ENCODE measurements at regions not wholly inside any gene's neighbourhood (a gene's known extent, or its start where the extent isn't known, plus 50 kb on each side); places are given as distances from the start of the nearest gene placed in this dataset.

GRCh38 chr6:121649951-121650350 lies 214.5 kb downstream of the GJA1 start:
- Histone ChIP-seq H3K27me3 (ENCODE audit: control insufficient read depth in 1 of 2, insufficient read depth in 2 of 2, low read length in 2 of 2) (no peaks in the 10 kb centered on the region), H3K9me3 (ENCODE audit: low read length) (no peaks in the 10 kb centered on the region), H3K4me1 (ENCODE audit: insufficient read depth, low read length) (no peaks in the 10 kb centered on the region), H3K4me3 (ENCODE audit: low read depth in 1 of 2, low read length in 2 of 2) (no peak overlapping the region), H3K27ac (ENCODE audit: low read depth, low read length) (no peak overlapping the region), H3K9ac (ENCODE audit: low read length) (no peak overlapping the region), H3K36me3 (ENCODE audit: insufficient read depth, low read length) (no peaks in the 10 kb centered on the region)

DNA sequence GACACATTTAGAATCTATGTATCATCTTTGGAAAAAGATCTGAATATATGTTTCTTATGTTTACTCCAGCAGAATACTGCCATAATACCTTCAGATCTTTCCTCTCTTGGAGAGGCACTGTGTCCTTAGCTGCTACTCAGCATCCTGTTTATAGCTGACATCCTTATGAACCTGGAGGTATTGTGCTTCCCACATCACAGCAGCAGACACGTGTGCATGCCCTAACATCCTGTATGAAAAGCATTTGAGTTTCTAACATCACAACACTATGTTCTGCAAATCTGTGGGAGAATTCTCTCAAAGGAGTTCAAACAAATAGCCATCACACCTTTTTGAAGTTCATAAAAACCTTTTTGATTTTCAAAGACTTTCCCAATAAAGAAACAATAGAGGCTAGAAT lies 216.0 kb downstream of the GJA1 start:
- Histone ChIP-seq H3K4me1 (ENCODE audit: insufficient read depth, low read length) (no peaks in the 10 kb centered on the region), H3K36me3 (ENCODE audit: insufficient read depth, low read length) (no peaks in the 10 kb centered on the region), H3K9me3 (ENCODE audit: low read length) (no peaks in the 10 kb centered on the region), H3K4me3 (ENCODE audit: low read depth in 1 of 2, low read length in 2 of 2) (no peak overlapping the region), H3K27ac (ENCODE audit: low read depth, low read length) (no peak overlapping the region), H3K27me3 (ENCODE audit: control insufficient read depth in 1 of 2, insufficient read depth in 2 of 2, low read length in 2 of 2) (no peaks in the 10 kb centered on the region), H3K9ac (ENCODE audit: low read length) (no peak overlapping the region)

DNA sequence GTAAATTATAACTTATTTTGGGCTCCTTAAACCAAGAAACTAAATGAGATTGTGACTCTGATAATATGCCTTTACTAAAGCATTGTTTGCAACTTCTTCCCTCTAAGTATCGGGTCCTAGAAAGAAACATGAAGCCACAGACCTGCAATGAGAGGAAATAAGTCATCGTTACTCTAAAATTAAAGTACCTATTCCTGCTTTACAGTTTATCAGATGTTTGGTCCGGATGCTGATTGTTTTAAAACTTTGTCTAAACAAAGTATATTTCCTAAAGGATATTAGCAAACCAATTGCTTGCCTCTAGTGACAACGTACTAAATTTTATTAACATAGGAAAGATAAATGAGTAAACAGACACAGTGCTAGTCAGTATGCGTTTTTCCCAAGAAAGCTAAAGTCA lies 216.8 kb downstream of the GJA1 start:
- Histone ChIP-seq H3K9ac (ENCODE audit: low read length) (no peak overlapping the region), H3K9me3 (ENCODE audit: low read length) (no peaks in the 10 kb centered on the region), H3K27me3 (ENCODE audit: control insufficient read depth in 1 of 2, insufficient read depth in 2 of 2, low read length in 2 of 2) (no peaks in the 10 kb centered on the region), H3K27ac (ENCODE audit: low read depth, low read length) (no peak overlapping the region), H3K36me3 (ENCODE audit: insufficient read depth, low read length) (no peaks in the 10 kb centered on the region), H3K4me1 (ENCODE audit: insufficient read depth, low read length) (no peaks in the 10 kb centered on the region), H3K4me3 (ENCODE audit: low read depth in 1 of 2, low read length in 2 of 2) (no peak overlapping the region)

- no peak overlapping the region for H3K4me3 ChIP-seq (ENCODE audit: low read depth in 1 of 2, low read length in 2 of 2)
- H3K27ac ChIP-seq (ENCODE audit: low read depth, low read length), result no peak overlapping the region
- no peaks in the 10 kb centered on the region for H3K36me3 ChIP-seq (ENCODE audit: insufficient read depth, low read length)
- H3K4me1 ChIP-seq (ENCODE audit: insufficient read depth, low read length), result no peaks in the 10 kb centered on the region
- no peak overlapping the region for H3K9ac ChIP-seq (ENCODE audit: low read length)
- no peaks in the 10 kb centered on the region for H3K9me3 ChIP-seq (ENCODE audit: low read length)
- no peaks in the 10 kb centered on the region for H3K27me3 ChIP-seq (ENCODE audit: control insufficient read depth in 1 of 2, insufficient read depth in 2 of 2, low read length in 2 of 2)
These were observed 217.5 kb downstream of the GJA1 start for GRCh38 chr6:121652726-121653623.

GRCh38 chr6:121653624-121654008 lies 218.2 kb downstream of the GJA1 start:
- no peaks in the 10 kb centered on the region for H3K4me1 ChIP-seq (ENCODE audit: insufficient read depth, low read length)
- H3K9me3 ChIP-seq (ENCODE audit: low read length), result no peaks in the 10 kb centered on the region
- no peak overlapping the region for H3K4me3 ChIP-seq (ENCODE audit: low read depth in 1 of 2, low read length in 2 of 2)
- H3K27ac ChIP-seq (ENCODE audit: low read depth, low read length), result no peak overlapping the region
- H3K27me3 ChIP-seq (ENCODE audit: control insufficient read depth in 1 of 2, insufficient read depth in 2 of 2, low read length in 2 of 2), result no peaks in the 10 kb centered on the region
- H3K36me3 ChIP-seq (ENCODE audit: insufficient read depth, low read length), result no peaks in the 10 kb centered on the region
- no peak overlapping the region for H3K9ac ChIP-seq (ENCODE audit: low read length)

DNA sequence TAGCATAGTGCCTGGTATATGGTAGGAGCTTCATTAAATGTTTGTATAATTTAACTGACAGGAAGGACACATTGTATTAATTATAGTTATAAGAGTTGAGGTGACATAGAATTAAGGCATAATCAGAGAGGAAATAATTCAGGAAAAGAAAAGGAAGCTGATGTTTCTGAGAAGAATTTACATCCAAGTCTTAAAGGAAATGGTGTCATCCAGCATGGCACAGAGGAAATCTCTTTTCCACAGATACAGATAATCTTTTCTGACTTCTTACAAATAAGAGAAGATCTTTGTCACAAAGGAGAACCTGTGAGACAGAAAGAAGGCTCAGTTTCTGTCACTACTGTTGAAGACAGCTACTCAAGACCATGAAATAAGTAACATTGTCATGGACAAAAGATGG lies 222.5 kb downstream of the GJA1 start:
- Histone ChIP-seq H3K27ac (ENCODE audit: low read depth, low read length) (no peak overlapping the region), H3K4me1 (ENCODE audit: insufficient read depth, low read length) (no peaks in the 10 kb centered on the region), H3K9ac (ENCODE audit: low read length) (no peak overlapping the region), H3K4me3 (ENCODE audit: low read depth in 1 of 2, low read length in 2 of 2) (no peak overlapping the region), H3K27me3 (ENCODE audit: control insufficient read depth in 1 of 2, insufficient read depth in 2 of 2, low read length in 2 of 2) (no peaks in the 10 kb centered on the region), H3K9me3 (ENCODE audit: low read length) (no peaks in the 10 kb centered on the region), H3K36me3 (ENCODE audit: insufficient read depth, low read length) (no peaks in the 10 kb centered on the region)

DNA sequence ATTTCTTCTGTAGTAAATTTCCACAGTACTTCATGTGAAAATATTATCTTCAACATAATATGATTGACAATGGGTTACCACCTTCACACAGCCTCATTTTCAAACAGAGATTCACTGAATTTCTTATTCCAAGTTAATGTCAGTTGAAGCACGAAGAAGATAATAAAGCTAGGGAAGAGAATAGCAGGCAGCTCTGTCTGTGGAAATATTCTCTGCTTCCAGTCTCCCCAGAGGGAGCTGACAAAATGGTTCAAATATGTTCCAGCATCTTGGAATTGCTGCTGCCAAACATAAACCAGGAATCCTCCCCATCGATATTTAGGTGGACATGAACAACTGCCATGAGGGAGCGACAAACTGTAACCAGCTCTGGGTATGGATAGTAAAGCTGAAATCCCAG lies 224.8 kb downstream of the GJA1 start:
- H3K9me3 ChIP-seq (ENCODE audit: low read length), result no peaks in the 10 kb centered on the region
- H3K9ac ChIP-seq (ENCODE audit: low read length), result no peak overlapping the region
- H3K36me3 ChIP-seq (ENCODE audit: insufficient read depth, low read length), result no peaks in the 10 kb centered on the region
- no peaks in the 10 kb centered on the region for H3K27me3 ChIP-seq (ENCODE audit: control insufficient read depth in 1 of 2, insufficient read depth in 2 of 2, low read length in 2 of 2)
- H3K4me1 ChIP-seq (ENCODE audit: insufficient read depth, low read length), result no peaks in the 10 kb centered on the region
- no peak overlapping the region for H3K27ac ChIP-seq (ENCODE audit: low read depth, low read length)
- H3K4me3 ChIP-seq (ENCODE audit: low read depth in 1 of 2, low read length in 2 of 2), result no peak overlapping the region

GRCh38 chr6:121663292-121663810 lies 227.9 kb downstream of the GJA1 start:
- no peak overlapping the region for H3K9ac ChIP-seq (ENCODE audit: low read length)
- H3K27me3 ChIP-seq (ENCODE audit: control insufficient read depth in 1 of 2, insufficient read depth in 2 of 2, low read length in 2 of 2), result no peaks in the 10 kb centered on the region
- H3K4me3 ChIP-seq (ENCODE audit: low read depth in 1 of 2, low read length in 2 of 2), result no peak overlapping the region
- H3K27ac ChIP-seq (ENCODE audit: low read depth, low read length), result no peak overlapping the region
- H3K36me3 ChIP-seq (ENCODE audit: insufficient read depth, low read length), result no peaks in the 10 kb centered on the region
- no peaks in the 10 kb centered on the region for H3K4me1 ChIP-seq (ENCODE audit: insufficient read depth, low read length)
- no peaks in the 10 kb centered on the region for H3K9me3 ChIP-seq (ENCODE audit: low read length)

DNA sequence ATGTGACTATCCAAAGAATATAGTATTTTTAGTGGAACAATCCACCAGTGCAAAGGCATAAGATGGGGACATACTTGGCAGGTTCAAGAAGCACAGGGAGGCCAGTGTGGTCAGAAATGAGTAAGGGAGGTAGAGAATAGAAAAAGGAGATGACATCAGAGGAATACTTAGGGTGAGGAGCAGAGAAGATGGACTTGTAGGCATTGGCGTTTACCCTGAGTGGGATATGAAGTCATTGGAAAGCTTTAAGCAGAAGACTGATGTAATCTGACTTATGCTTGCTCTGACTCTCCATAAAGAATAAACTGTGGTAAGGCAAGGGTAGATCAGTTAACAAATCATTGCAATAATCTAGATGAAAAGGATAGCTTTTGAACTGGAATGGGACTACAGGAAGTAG lies 228.7 kb downstream of the GJA1 start:
- Histone ChIP-seq H3K27me3 (ENCODE audit: control insufficient read depth in 1 of 2, insufficient read depth in 2 of 2, low read length in 2 of 2) (no peaks in the 10 kb centered on the region), H3K4me1 (ENCODE audit: insufficient read depth, low read length) (no peaks in the 10 kb centered on the region), H3K27ac (ENCODE audit: low read depth, low read length) (no peak overlapping the region), H3K9ac (ENCODE audit: low read length) (no peak overlapping the region), H3K9me3 (ENCODE audit: low read length) (no peaks in the 10 kb centered on the region), H3K36me3 (ENCODE audit: insufficient read depth, low read length) (no peaks in the 10 kb centered on the region), H3K4me3 (ENCODE audit: low read depth in 1 of 2, low read length in 2 of 2) (no peak overlapping the region)

GRCh38 chr6:121666814-121667213 lies 231.4 kb downstream of the GJA1 start:
- H3K4me1 ChIP-seq (ENCODE audit: insufficient read depth, low read length), result no peaks in the 10 kb centered on the region
- H3K9me3 ChIP-seq (ENCODE audit: low read length), result no peaks in the 10 kb centered on the region
- H3K27me3 ChIP-seq (ENCODE audit: control insufficient read depth in 1 of 2, insufficient read depth in 2 of 2, low read length in 2 of 2), result no peaks in the 10 kb centered on the region
- H3K36me3 ChIP-seq (ENCODE audit: insufficient read depth, low read length), result no peaks in the 10 kb centered on the region
- H3K27ac ChIP-seq (ENCODE audit: low read depth, low read length), result no peak overlapping the region
- no peak overlapping the region for H3K9ac ChIP-seq (ENCODE audit: low read length)
- H3K4me3 ChIP-seq (ENCODE audit: low read depth in 1 of 2, low read length in 2 of 2), result no peak overlapping the region

DNA sequence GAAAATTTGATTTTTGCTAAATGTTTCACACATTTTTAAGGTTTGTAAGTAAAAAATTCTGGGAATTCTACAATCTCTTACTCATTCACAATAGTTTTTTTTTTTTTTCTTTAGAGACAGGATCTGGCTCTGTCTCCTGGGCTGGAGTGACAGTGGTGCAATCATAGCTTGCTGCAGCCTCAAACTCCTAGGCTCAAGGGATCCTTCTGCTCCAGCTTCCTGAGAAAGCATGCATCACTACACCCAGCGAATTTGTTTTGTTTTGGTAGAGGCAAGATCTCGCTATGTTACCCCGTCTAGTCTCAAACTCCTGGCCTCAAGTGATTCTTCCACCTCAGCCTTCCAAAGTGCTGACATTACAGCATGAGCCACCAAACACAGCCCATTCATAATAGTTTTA lies 232.8 kb downstream of the GJA1 start:
- no peaks in the 10 kb centered on the region for H3K36me3 ChIP-seq (ENCODE audit: insufficient read depth, low read length)
- no peaks in the 10 kb centered on the region for H3K27me3 ChIP-seq (ENCODE audit: control insufficient read depth in 1 of 2, insufficient read depth in 2 of 2, low read length in 2 of 2)
- no peaks in the 10 kb centered on the region for H3K4me1 ChIP-seq (ENCODE audit: insufficient read depth, low read length)
- H3K4me3 ChIP-seq (ENCODE audit: low read depth in 1 of 2, low read length in 2 of 2), result no peak overlapping the region
- H3K9ac ChIP-seq (ENCODE audit: low read length), result no peak overlapping the region
- no peak overlapping the region for H3K27ac ChIP-seq (ENCODE audit: low read depth, low read length)
- no peaks in the 10 kb centered on the region for H3K9me3 ChIP-seq (ENCODE audit: low read length)

DNA sequence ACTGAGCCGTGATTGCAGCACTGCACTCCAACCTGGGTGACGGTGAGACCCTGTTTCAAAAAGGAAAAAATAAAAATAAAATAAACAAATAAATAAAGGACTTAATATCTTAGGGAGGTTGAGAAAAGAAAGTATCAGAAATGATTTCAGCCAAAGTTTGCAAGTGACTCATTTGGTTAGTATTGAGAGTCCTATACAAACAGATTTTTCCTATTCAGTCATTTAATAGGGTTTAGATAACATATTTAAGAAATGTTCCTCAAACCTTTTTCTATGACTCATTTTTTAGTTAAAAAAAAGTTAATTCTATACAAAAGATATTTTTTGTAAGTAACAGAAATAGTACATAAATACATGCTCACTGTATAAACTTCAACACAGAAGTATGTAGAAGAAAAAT lies 235.1 kb downstream of the GJA1 start:
- no peaks in the 10 kb centered on the region for H3K4me1 ChIP-seq (ENCODE audit: insufficient read depth, low read length)
- H3K36me3 ChIP-seq (ENCODE audit: insufficient read depth, low read length), result no peaks in the 10 kb centered on the region
- H3K9ac ChIP-seq (ENCODE audit: low read length), result no peak overlapping the region
- H3K27ac ChIP-seq (ENCODE audit: low read depth, low read length), result no peak overlapping the region
- no peaks in the 10 kb centered on the region for H3K9me3 ChIP-seq (ENCODE audit: low read length)
- H3K27me3 ChIP-seq (ENCODE audit: control insufficient read depth in 1 of 2, insufficient read depth in 2 of 2, low read length in 2 of 2), result no peaks in the 10 kb centered on the region
- H3K4me3 ChIP-seq (ENCODE audit: low read depth in 1 of 2, low read length in 2 of 2), result no peak overlapping the region

Data from muscle layer of colon (tissue), 2 donors.